ENCODE measurements at regions not wholly inside any gene's neighbourhood (a gene's known extent, or its start where the extent isn't known, plus 50 kb on each side); places are given as distances from the start of the nearest gene placed in this dataset.

DNA sequence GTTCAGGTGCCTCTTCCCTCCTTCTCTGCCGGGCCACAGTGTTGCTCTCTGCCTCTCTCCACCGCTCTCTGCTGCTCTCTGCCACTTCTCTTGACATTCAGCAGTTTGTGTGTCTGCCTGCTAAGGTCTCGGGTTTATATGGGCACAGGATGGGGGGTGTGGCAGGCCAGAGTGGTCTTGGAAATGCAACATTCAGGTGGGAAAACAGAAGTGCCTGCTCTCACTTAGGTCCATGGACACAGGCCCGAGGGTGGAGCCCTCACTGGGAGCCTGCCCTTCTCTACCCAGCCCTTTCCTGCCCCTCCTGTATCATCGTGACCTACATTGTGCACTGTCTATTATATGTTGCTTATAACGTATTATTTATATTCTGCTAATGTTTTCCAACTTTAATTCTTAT lies 120.8 kb upstream of the TMEM18 start:
- H3K27ac Mint-ChIP-seq, result 0 out of 7 replicates have a peak overlapping the region, but pooled peaks of 1 of the 3 experiments have one; percentile 41
- no peak overlapping the region for H2BK120ac ChIP-seq (ENCODE audit: low read depth, low read length, poor library complexity, severe bottlenecking)
- H3K14ac ChIP-seq (ENCODE audit: insufficient read depth, low read length), result no peak overlapping the region
- no peak overlapping the region for H4K8ac ChIP-seq (replicated peaks; ENCODE audit: insufficient read length, low read depth, low read length)
- no peak overlapping the region for H3K56ac ChIP-seq (ENCODE audit: insufficient read length, low read depth, low read length)
- H3K23ac ChIP-seq (ENCODE audit: insufficient read length, low read depth, low read length), result no peak overlapping the region
- no peak overlapping the region for H3K9ac ChIP-seq (ENCODE audit: extremely low read depth, insufficient read length, low read length)
- H3K79me1 ChIP-seq (ENCODE audit: insufficient read depth, low read depth, low read length, poor library complexity, severe bottlenecking), result no peaks in the 10 kb centered on the region
- H2AK5ac ChIP-seq (ENCODE audit: insufficient read length, low read length), result no peak overlapping the region
- H4K5ac ChIP-seq (ENCODE audit: insufficient read length, low read depth, low read length), result no peak overlapping the region
- H3K4me1 Mint-ChIP-seq, result peaks cover 9 to 11% of the 10 kb centered on the region in 2 experiments
- no peaks in the 10 kb centered on the region for H4K20me1 ChIP-seq (ENCODE audit: control insufficient read depth, insufficient read depth, insufficient read length)
- H2AFZ ChIP-seq (ENCODE audit: low read length), result no peak overlapping the region
- H3K27me3 Mint-ChIP-seq (ENCODE audit: low read depth), result peaks cover 3% of the 10 kb centered on the region; the same call in 1 of the 2 replicates
- no peaks in the 10 kb centered on the region for H3K9me3 ChIP-seq (ENCODE audit: control insufficient read depth, low read depth, low read length)
- no peak for DNase-seq
- H3K27me3 ChIP-seq (ENCODE audit: insufficient read depth, low read length), result no peaks in the 10 kb centered on the region
- no peak overlapping the region for H2BK15ac ChIP-seq (ENCODE audit: low read depth, low read length)
- H2BK12ac ChIP-seq (ENCODE audit: insufficient read length, low read depth, low read length), result no peak overlapping the region
- no peaks in the 10 kb centered on the region for H3K23me2 ChIP-seq (ENCODE audit: insufficient read length, low read depth, low read length, poor library complexity, severe bottlenecking)
- H4K91ac ChIP-seq (ENCODE audit: insufficient read length, low read depth, low read length), result no peak overlapping the region
- no peaks in the 10 kb centered on the region for H3K4me1 ChIP-seq (ENCODE audit: insufficient read depth, low read length)
- no peaks in the 10 kb centered on the region for H3K36me3 Mint-ChIP-seq (ENCODE audit: insufficient read depth in 1 of 3, low read depth in 3 of 3)
- no peak overlapping the region for H2BK5ac ChIP-seq (ENCODE audit: insufficient read length, low read length)
- H3K79me2 ChIP-seq (ENCODE audit: insufficient read depth, low read length), result no peaks in the 10 kb centered on the region
- H2BK20ac ChIP-seq (ENCODE audit: low read depth, low read length, poor library complexity, severe bottlenecking), result no peak overlapping the region
- no peak overlapping the region for H3T11ph ChIP-seq (ENCODE audit: low read length)
- H3K4me3 Mint-ChIP-seq, result no peak overlapping the region
- TF ChIP-seq, protein P1, sequence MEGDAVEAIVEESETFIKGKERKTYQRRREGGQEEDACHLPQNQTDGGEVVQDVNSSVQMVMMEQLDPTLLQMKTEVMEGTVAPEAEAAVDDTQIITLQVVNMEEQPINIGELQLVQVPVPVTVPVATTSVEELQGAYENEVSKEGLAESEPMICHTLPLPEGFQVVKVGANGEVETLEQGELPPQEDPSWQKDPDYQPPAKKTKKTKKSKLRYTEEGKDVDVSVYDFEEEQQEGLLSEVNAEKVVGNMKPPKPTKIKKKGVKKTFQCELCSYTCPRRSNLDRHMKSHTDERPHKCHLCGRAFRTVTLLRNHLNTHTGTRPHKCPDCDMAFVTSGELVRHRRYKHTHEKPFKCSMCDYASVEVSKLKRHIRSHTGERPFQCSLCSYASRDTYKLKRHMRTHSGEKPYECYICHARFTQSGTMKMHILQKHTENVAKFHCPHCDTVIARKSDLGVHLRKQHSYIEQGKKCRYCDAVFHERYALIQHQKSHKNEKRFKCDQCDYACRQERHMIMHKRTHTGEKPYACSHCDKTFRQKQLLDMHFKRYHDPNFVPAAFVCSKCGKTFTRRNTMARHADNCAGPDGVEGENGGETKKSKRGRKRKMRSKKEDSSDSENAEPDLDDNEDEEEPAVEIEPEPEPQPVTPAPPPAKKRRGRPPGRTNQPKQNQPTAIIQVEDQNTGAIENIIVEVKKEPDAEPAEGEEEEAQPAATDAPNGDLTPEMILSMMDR (conservative IDR thresholded peaks at IDR 0.05), result no peak
- H3K4me2 ChIP-seq (ENCODE audit: insufficient read depth, insufficient read length, low read length), result no peak overlapping the region
- no peak overlapping the region for H3K18ac ChIP-seq (ENCODE audit: insufficient read length, low read depth, low read length)
- no peaks in the 10 kb centered on the region for H3K9me3 Mint-ChIP-seq
- no peak overlapping the region for H3K27ac ChIP-seq (ENCODE audit: insufficient read length, low read depth, low read length)
- no CpG with 5 or more reads among the region's 6 CpGs for WGBS (ENCODE audit: extremely low coverage, insufficient read length, low lambda C conversion rate)
- no peak overlapping the region for H3K4ac ChIP-seq (ENCODE audit: low read depth, low read length)

All from H9 (cell line).